BLaER1 treated with 17β-estradiol and CSF1 and Interleukin-3, amounts not matched to agents 10 nM and 100 nM (cell line): ENCODE measurements at regions not wholly inside any gene's neighbourhood (a gene's known extent, or its start where the extent isn't known, plus 50 kb on each side); places are given as distances from the start of the nearest gene placed in this dataset.
A peak's percentile ranks its signal among the peaks of the same experiment; 100 is the strongest.

Source experiments
- H3K27ac ChIP-seq, 11 experiments: shearing (Covaris generic); formaldehyde crosslinking; 2 replicates each; pipeline ENCODE4 v1.8.1; 2022
- H3K27me3 ChIP-seq, 11 experiments: shearing (Covaris generic); formaldehyde crosslinking; 2 replicates each; pipeline ENCODE4 v1.8.1; 2022
- H3K36me3 ChIP-seq, 11 experiments: shearing (Covaris generic); formaldehyde crosslinking; 2 replicates each; pipeline ENCODE4 v1.8.1; 2022
- H3K4me1 ChIP-seq, 10 experiments: shearing (Covaris generic); formaldehyde crosslinking; 2 replicates each; pipeline ENCODE4 v1.8.1; 2022
- H3K4me2 ChIP-seq, 11 experiments: shearing (Covaris generic); formaldehyde crosslinking; 2 replicates each; pipeline ENCODE4 v1.8.1; 2022
- H3K4me3 ChIP-seq, 10 experiments: shearing (Covaris generic); formaldehyde crosslinking; 2 replicates each; pipeline ENCODE4 v1.8.1; 2022
- H3K9ac ChIP-seq, 11 experiments: shearing (Covaris generic); formaldehyde crosslinking; 2 replicates each; pipeline ENCODE4 v1.8.1; 2022
- H3K9me3 ChIP-seq, 11 experiments: shearing (Covaris generic); formaldehyde crosslinking; replicated peaks in 1 of 11; 2 replicates each; pipeline ENCODE4 v1.8.1; 2022
- H4K20me1 ChIP-seq, 11 experiments: shearing (Covaris generic); formaldehyde crosslinking; 2 replicates each; pipeline ENCODE4 v1.8.1; 2022
- Cebpa-rat ChIP-seq, 11 experiments: shearing (Covaris generic); IDR thresholded peaks; 2 replicates each; pipeline ENCODE4 v1.8.1; 2022

GRCh38 chr5:7955476-7955875, 86.5 kb downstream of the MTRR start:
- H3K4me2 ChIP-seq, result peak overlapping the region in 8 of 11 experiments; percentile 20 to 68 (median 54); a peak in 13 of 22 replicates
- peak overlapping the region in 1 of 11 experiments; percentile 15; a peak in 2 of 22 replicates for H3K27ac ChIP-seq
- no peak overlapping the region for H3K4me3 ChIP-seq
- peaks cover 0 to 61% (median 30%) of the 10 kb centered on the region in 10 experiments; a peak in 13 of 20 replicates for H3K4me1 ChIP-seq
- H3K27me3 ChIP-seq, result no peaks in the 10 kb centered on the region
- H4K20me1 ChIP-seq, result no peaks in the 10 kb centered on the region
- no peak overlapping the region for H3K9ac ChIP-seq
- TF ChIP-seq Cebpa-rat (IDR thresholded peaks at IDR 0.05), result no peak
- H3K36me3 ChIP-seq, result no peaks in the 10 kb centered on the region
- peaks cover 0 to 39% (median 15%) of the 10 kb centered on the region in 11 experiments; a peak in 16 of 22 replicates for H3K9me3 ChIP-seq

GRCh38 chr5:7957329-7957728, 88.4 kb downstream of the MTRR start:
- Histone ChIP-seq H3K4me1 (peaks cover 0 to 71% (median 34%) of the 10 kb centered on the region in 10 experiments; a peak in 15 of 20 replicates), H3K27me3 (no peaks in the 10 kb centered on the region), H3K4me3 (no peak overlapping the region), H3K4me2 (peak overlapping the region in 1 of 11 experiments; percentile 21; a peak in 1 of 22 replicates), H3K9me3 (peaks cover 0 to 28% (median 10%) of the 10 kb centered on the region in 11 experiments; a peak in 16 of 22 replicates), H3K9ac (no peak overlapping the region), H3K36me3 (no peaks in the 10 kb centered on the region), H3K27ac (no peak overlapping the region), H4K20me1 (no peaks in the 10 kb centered on the region)
- no peak for TF ChIP-seq Cebpa-rat (IDR thresholded peaks at IDR 0.05)

- TF ChIP-seq Cebpa-rat (IDR thresholded peaks at IDR 0.05), result no peak
These were observed 91.2 kb downstream of the MTRR start for GRCh38 chr5:7960142-7960541.

GRCh38 chr5:7961540-7961939, 92.6 kb downstream of the MTRR start:
- no peaks in the 10 kb centered on the region for H3K27me3 ChIP-seq
- H3K27ac ChIP-seq, result no peak overlapping the region
- no peaks in the 10 kb centered on the region for H4K20me1 ChIP-seq
- no peak overlapping the region for H3K4me3 ChIP-seq
- no peaks in the 10 kb centered on the region for H3K36me3 ChIP-seq
- H3K4me2 ChIP-seq, result peak overlapping the region in 5 of 11 experiments; percentile 14 to 59 (median 55); a peak in 6 of 22 replicates
- no peak overlapping the region for H3K9ac ChIP-seq
- H3K4me1 ChIP-seq, result peaks cover 0 to 71% (median 30%) of the 10 kb centered on the region in 10 experiments; a peak in 15 of 20 replicates
- TF ChIP-seq Cebpa-rat (IDR thresholded peaks at IDR 0.05), result no peak
- H3K9me3 ChIP-seq, result peaks cover 3 to 30% (median 10%) of the 10 kb centered on the region in 11 experiments; a peak in 16 of 22 replicates

More at GRCh38 chr5:7960142-7960541, 91.2 kb downstream of the MTRR start:
- no peak overlapping the region for H3K4me3 ChIP-seq
- no peak overlapping the region for H3K9ac ChIP-seq
- no peaks in the 10 kb centered on the region for H3K27me3 ChIP-seq
- H4K20me1 ChIP-seq, result no peaks in the 10 kb centered on the region
- no peak overlapping the region for H3K27ac ChIP-seq
- H3K9me3 ChIP-seq, result peaks cover 5 to 35% (median 15%) of the 10 kb centered on the region in 11 experiments; a peak in 17 of 22 replicates
- H3K36me3 ChIP-seq, result no peaks in the 10 kb centered on the region
- H3K4me1 ChIP-seq, result peaks cover 0 to 68% (median 25%) of the 10 kb centered on the region in 10 experiments; a peak in 16 of 20 replicates
- peak overlapping the region in 4 of 11 experiments; percentile 3 to 19 (median 11); a peak in 5 of 22 replicates for H3K4me2 ChIP-seq

- Histone ChIP-seq H3K9me3 (peaks cover 0 to 18% (median 13%) of the 10 kb centered on the region in 11 experiments; a peak in 17 of 22 replicates), H3K9ac (peak overlapping the region in 2 of 11 experiments; percentile 7 to 24; a peak in 1 of 22 replicates), H4K20me1 (no peaks in the 10 kb centered on the region), H3K4me1 (peaks cover 7 to 66% (median 36%) of the 10 kb centered on the region in 10 experiments; a peak in 18 of 20 replicates), H3K4me3 (peak overlapping the region in 1 of 10 experiments; percentile 19; a peak in 1 of 20 replicates), H3K27me3 (no peaks in the 10 kb centered on the region), H3K36me3 (no peaks in the 10 kb centered on the region), H3K4me2 (peak overlapping the region; percentile 4 to 85 (median 58); a peak in 20 of 22 replicates), H3K27ac (peak overlapping the region in 3 of 11 experiments; percentile 21 to 48 (median 34); a peak in 4 of 22 replicates)
- TF ChIP-seq Cebpa-rat (IDR thresholded peaks at IDR 0.05), result no peak
These were observed 101.9 kb downstream of the MTRR start for GRCh38 chr5:7970816-7971215.

- no peaks in the 10 kb centered on the region for H4K20me1 ChIP-seq
- H3K4me1 ChIP-seq, result peaks cover 0 to 21% (median 14%) of the 10 kb centered on the region in 10 experiments; a peak in 15 of 20 replicates
These were observed 107.7 kb downstream of the MTRR start for GRCh38 chr5:7976411-7977190.

GRCh38 chr5:7978114-7978513, 109.2 kb downstream of the MTRR start:
- Histone ChIP-seq H3K27ac (no peak overlapping the region), H3K36me3 (no peaks in the 10 kb centered on the region), H3K4me3 (no peak overlapping the region), H3K27me3 (no peaks in the 10 kb centered on the region), H3K9me3 (peaks cover 0 to 12% (median 6%) of the 10 kb centered on the region in 11 experiments; a peak in 12 of 22 replicates), H3K4me1 (peaks cover 0 to 16% (median 12%) of the 10 kb centered on the region in 10 experiments; a peak in 14 of 20 replicates), H4K20me1 (no peaks in the 10 kb centered on the region), H3K9ac (no peak overlapping the region), H3K4me2 (peak overlapping the region in 4 of 11 experiments; percentile 9 to 51 (median 40); a peak in 4 of 22 replicates)
- TF ChIP-seq Cebpa-rat (IDR thresholded peaks at IDR 0.05), result no peak

More at GRCh38 chr5:7976411-7977190, 107.7 kb downstream of the MTRR start:
- Histone ChIP-seq H3K4me3 (no peak overlapping the region), H3K36me3 (no peaks in the 10 kb centered on the region), H3K27ac (no peak overlapping the region), H3K4me2 (no peak overlapping the region), H3K27me3 (no peaks in the 10 kb centered on the region), H3K9me3 (peaks cover 0 to 20% (median 8%) of the 10 kb centered on the region in 11 experiments; a peak in 14 of 22 replicates), H3K9ac (no peak overlapping the region)
- TF ChIP-seq Cebpa-rat (IDR thresholded peaks at IDR 0.05), result no peak

GRCh38 chr5:7978991-7979390, 110.0 kb downstream of the MTRR start:
- peak overlapping the region in 10 of 11 experiments; percentile 9 to 51 (median 38); a peak in 16 of 22 replicates for H3K4me2 ChIP-seq
- peaks cover 0 to 16% (median 12%) of the 10 kb centered on the region in 10 experiments; a peak in 14 of 20 replicates for H3K4me1 ChIP-seq
- H3K27me3 ChIP-seq, result no peaks in the 10 kb centered on the region
- H3K9me3 ChIP-seq, result peaks cover 0 to 12% (median 6%) of the 10 kb centered on the region in 11 experiments; a peak in 10 of 22 replicates
- no peaks in the 10 kb centered on the region for H4K20me1 ChIP-seq
- no peaks in the 10 kb centered on the region for H3K36me3 ChIP-seq
- H3K27ac ChIP-seq, result peak overlapping the region in 3 of 11 experiments; percentile 16 to 40 (median 23); a peak in 2 of 22 replicates
- H3K4me3 ChIP-seq, result no peak overlapping the region
- peak in 2 of 11 experiments; percentile 23 to 52; a peak in 2 of 22 replicates for TF ChIP-seq Cebpa-rat (IDR thresholded peaks at IDR 0.05)
- no peak overlapping the region for H3K9ac ChIP-seq

GRCh38 chr5:7980881-7981280, 111.9 kb downstream of the MTRR start:
- H3K9ac ChIP-seq, result no peak overlapping the region

More at GRCh38 chr5:7980881-7981280, 111.9 kb downstream of the MTRR start:
- Histone ChIP-seq H3K27ac (no peak overlapping the region), H3K27me3 (no peaks in the 10 kb centered on the region), H3K4me1 (peaks cover 0 to 16% (median 12%) of the 10 kb centered on the region in 10 experiments; a peak in 14 of 20 replicates), H3K36me3 (no peaks in the 10 kb centered on the region), H3K4me2 (peak overlapping the region in 2 of 11 experiments; percentile 7 to 25; a peak in 1 of 22 replicates), H4K20me1 (no peaks in the 10 kb centered on the region), H3K4me3 (no peak overlapping the region), H3K9me3 (peaks cover 0 to 12% (median 6%) of the 10 kb centered on the region in 11 experiments; a peak in 10 of 22 replicates)
- no peak for TF ChIP-seq Cebpa-rat (IDR thresholded peaks at IDR 0.05)
